GM19328 (cell line): ENCODE measurements at regions not wholly inside any gene's neighbourhood (a gene's known extent, or its start where the extent isn't known, plus 50 kb on each side); places are given as distances from the start of the nearest gene placed in this dataset.

Source experiments
- ATAC-seq: cut with Tn5 transposase; IDR thresholded peaks from one replicate; pipeline ENCODE4 v1.9.1; 2021; ENCODE audit warnings: mild to moderate bottlenecking, moderate library complexity; ENCODE audit not compliant: unreplicated experiment

DNA sequence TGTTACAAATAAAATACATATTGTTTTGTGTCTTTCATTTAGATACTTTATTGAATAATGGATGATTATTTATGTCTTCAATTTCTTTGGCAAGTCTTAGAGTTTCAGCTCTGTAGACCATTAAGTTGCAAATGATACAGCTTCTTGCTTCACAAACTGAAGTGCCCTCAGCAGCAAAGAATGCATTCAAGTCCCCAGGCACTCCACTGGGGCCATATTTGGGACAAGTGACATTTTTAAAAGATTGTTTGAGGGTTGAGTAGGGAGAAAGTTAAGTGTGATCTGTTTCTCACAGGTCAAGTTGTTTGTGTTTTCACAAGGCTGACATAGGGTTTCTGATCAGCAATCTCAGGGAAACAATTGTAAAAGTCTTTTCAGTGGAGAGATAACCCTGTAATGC lies 400.7 kb downstream of the PLA2G4A start:
- ATAC-seq, result no peak

DNA sequence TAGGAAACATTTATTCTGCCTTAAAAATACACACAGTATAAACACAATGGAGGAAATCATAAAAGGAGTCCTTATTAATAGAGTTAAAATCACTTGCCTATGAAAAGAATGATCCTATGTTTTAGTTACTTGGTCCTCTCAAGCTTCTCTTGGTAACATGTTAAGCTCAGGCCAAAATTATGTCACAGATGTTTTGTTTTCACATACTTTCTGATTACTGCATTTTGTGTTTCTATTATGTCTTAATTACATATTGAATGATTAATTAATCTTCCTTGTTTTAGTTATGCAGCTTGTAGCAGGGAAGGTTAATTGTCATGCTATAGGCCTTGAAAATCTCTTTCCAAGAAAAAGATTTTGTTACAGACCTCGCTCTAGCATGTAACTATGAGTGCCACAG lies 406.0 kb downstream of the PLA2G4A start:
- ATAC-seq, result no peak

DNA sequence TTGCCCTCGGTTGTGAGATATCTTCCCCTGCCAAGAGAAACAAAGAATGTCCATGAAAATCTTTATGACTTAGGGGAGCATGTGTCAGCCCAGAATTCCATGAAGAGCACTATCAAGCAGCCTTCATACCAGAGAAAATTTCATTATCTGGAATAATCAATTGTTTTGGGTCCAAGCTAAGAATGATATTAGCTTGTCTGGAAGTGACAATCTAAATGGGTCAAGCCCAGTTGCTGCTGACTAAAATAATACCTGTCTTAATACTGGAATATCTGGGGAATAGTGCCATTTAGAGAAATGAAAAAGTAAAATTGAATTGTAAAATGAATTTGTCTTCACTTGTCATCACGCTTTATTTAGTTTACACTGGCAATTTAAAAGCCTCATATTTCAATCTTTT lies 407.4 kb downstream of the PLA2G4A start:
- no peak for ATAC-seq

DNA sequence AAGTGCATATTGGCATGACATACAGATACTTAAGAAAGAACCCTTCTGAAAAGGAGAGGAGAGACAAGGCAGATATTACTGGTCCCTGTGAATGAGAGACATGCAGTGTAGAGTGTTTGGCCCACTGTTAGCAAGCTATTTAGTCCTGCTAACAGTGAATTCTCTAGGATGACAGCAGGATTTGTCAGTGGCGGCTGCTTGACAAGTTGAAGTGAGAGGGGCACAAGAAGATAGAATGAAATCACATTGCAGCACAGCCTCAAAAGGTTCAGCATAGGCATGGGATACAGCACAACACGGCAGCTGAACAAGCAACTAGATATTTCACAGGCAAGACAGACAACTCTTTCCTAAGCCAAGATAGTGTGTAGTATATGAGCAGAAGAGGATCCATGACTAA lies 407.9 kb downstream of the PLA2G4A start:
- no peak for ATAC-seq

DNA sequence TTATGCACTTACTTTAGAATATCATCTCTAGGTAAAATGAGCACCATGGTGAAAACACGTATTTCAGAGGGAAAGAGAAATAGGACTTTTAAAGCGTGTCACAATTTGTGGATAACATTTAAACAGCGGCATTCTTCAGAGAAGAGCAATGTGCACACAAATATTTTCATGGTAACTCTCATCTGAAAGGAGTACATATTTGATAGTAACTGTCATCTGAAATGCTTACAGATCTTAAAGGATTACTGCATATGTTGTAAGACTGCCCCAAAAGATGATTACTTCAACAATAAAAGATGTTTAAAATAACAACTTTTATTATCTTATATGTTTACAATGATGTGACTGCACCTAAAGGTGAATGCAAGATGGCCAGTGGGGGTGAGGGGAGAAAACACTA lies 408.8 kb downstream of the PLA2G4A start:
- no peak for ATAC-seq

DNA sequence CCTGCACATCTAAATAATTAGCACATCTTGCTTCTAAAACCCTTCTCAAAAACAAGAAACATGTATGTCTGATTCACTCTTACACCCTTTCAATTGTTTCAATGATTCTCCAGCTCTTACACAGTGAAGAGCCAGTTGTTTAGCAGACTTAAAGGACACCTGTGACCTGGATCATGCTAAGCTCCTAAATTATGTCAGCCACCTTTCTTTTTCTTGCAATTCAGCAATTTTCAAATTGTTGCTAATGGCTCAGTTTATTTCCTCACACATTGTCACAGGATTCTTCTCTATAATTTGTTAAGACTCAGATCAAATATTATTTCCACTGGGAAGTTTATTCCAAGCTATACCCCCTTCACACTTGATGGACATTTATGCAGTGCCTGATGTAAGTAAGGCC lies 413.2 kb downstream of the PLA2G4A start:
- no peak for ATAC-seq

DNA sequence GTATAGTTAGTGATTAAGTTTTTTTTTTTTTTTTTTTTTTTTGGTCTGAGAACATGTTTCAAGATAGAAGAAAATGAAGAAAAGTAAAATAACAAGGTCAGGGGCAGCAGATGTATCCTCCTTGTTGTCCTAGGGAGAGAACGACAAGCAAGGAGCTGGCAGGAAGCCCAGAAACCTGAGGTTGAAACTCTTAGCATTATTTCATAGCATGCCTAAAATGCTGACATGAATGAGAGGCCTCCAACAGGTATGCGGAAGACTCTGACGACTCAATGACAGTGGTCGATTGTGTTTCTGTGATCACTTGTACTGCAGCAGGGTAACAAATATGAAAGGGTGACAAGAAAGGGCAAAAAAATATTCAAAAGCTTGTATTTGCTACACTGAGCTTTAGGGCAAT lies 415.9 kb downstream of the PLA2G4A start:
- ATAC-seq, result no peak

DNA sequence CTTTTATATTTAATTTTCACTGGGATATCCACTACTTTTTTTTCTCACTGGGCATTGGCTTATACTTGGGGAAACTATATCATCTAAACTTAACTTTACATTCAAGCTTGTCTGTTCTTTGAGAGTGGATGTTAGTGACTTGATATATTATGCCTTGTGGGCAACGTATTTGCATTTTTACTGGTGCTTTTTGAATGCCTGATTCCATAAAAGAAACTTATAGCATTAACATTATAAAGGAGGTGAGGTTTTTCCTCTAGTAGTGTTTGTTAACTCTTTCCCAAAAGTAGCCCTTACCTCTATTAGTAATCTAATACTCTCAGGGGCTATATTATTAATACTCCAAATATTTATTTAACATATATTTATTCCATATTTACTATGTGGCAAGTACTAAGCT lies 416.5 kb downstream of the PLA2G4A start:
- ATAC-seq, result no peak

DNA sequence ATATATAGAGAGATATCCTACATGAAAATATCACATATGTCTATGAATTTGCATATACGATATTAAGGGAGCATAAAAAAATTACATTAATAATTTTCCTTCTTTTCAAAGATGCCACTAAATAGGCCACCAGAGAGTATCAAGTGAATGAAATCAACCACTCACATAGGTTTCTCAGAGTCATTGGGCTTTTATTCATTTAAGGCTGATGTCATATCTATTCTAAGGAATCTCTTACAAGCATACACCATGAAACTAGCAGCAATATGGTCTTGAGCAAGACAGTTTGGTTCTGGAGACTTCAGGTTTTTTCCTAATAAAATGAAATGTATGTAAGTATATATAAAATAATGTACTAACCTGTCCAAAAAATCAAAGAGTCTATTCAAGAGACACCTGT lies 420.4 kb downstream of the PLA2G4A start:
- no peak for ATAC-seq

DNA sequence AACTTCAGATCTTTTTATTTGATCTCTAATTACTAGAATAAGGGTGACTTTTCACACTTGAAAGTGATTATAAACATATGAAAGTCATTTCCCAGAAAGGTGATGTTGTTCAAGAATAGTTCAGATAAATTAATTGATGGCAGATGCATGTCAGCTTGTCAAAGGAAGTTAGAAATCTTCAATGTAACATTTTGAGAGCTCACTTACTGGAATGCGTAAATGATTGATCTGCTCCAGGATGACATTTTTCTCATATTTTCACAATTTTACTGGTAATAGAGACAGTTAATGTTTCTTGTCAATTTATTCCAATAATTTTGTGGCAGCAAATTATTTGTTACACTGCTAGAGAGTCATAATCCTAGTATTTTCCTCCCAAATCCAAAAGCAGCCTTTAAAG lies 424.2 kb downstream of the PLA2G4A start:
- no peak for ATAC-seq

DNA sequence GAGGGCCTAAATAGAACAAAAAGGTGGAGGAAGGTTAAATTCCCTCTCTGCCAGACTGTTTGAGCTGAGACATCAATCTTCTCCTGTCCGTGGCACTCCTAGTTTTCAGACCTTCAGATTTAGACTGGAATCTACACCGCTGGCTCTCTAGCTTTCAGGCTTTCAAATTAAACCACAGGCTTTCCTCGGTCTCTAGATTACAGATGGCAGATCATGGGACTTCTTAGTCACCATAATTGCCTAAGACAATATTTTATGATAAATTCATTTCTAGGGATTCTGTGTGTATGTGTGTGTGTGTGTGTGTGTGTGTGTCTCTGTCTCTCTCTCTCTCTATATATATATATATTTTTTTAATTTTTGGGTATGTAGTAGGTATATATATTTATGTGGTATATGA lies 428.7 kb downstream of the PLA2G4A start:
- ATAC-seq, result no peak

DNA sequence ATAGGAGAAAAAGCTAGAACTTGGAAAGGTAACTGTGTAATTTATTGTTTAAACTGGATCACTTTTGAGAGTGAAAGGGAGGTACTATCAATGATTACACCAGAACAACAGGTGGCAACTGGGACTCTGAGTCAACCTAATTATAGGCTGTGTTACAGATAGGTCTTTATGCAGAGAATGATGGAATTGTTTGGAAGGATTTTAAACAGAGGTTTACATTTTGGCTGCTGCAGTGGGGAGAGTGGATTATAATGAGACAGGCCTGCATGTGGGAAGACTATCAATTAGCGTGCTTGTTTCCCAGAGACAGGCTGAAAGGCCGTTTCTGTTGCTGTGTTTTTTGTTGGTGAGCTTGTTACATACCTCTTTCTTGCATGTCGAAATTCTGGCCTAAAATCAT lies 432.9 kb downstream of the PLA2G4A start:
- no peak for ATAC-seq

DNA sequence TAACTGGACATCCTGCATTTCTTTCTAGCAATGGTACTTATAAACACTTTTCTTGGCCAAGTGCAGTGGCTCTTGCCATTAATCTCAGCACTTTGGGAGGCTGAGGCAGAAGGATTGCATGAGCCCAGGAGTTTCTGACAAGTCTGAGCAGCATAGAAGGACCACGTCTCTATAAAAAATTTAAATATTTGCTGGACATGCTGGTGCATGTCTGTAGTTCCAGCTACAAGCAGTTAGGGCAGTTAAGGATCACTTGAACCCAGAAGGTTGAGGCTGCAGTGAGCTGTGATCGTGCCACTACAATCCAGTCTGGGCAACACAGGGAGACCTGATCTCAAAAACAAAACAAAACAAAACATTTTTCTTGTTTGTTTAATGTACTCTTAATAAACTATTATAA lies 434.0 kb downstream of the PLA2G4A start:
- ATAC-seq, result no peak

DNA sequence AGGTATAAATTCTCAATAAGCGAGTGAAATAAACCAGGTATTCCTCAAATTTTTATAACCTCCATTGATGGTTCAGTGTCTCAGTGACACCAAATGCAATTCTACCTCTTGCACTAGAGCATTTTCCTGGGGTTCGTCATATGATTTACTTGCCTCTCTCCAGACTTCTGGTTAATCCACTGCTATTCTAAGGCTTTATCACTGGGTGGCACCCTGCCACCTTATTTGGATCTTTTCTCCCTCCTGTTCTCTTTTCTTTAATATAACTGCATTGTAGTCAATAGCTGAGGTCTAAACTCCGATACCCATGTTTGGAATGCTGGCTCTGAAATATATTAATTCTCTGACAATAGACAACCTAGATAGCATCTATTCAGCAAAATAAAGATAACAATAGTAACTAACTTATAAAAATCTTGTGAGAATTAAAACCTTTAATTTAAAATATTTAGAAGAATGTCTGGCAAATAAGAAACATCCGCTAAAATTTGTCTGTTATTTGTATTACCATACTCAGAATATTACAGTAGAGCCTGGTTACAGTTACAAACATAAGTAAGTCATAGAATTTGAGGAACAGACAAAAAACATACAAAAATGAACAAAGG lies 436.4 kb downstream of the PLA2G4A start:
- ATAC-seq, result no peak

DNA sequence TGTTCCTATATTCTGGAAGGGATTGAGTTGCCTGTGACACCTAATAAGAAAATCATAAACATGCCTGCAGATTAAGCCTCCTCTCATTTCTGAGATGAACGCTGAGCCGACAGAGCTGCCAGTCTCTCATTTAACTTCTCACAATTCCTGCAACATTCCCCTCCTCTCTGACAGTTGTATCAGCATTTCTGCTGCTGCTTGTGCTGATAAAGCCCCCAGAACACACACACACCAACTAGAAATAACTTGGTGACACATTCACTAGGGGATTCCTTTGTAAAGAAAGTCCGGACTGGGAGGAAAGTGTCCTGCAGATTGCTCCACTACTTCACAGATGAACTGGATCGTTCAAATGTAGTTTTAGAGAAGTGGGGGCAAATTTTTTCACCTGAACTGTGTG lies 437.3 kb downstream of the PLA2G4A start:
- no peak for ATAC-seq

DNA sequence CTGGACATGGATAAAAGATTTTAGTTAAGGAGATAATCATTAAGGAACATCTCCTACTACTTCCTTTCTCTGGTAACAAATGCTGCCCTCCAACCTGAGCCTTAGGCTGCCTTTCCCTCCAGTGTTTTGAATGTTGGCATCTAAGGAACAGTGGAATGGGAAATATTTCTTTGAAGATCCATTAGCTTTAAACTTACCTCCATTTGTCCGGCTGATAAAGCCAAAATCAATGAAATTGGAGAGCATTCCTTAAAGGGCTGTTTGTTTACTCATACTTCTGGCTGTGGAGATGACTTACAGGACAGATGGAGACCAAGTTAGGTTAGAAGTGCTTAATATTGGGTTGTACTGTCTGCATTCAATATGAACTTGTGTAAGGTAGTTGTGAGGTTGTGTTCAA lies 439.1 kb downstream of the PLA2G4A start:
- no peak for ATAC-seq

DNA sequence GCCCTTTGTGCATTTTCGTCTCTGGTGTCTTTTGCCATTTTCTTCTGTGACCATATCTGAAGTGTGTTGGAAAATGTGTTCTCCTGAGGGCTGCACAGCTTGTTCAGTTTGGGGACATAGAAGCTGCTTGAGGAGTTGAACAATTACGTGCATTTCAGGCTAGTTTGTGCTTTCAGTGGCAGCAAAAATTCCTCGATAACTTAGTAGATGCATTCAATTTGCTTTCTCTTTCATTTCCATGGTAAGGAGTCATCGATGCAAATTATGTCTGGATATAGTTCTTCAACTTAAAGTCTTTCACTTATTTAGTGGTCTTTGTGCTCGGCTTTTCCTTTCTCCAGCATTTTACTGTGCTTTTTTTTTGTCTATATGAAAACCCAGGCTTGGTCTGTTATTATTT lies 441.5 kb downstream of the PLA2G4A start:
- no peak for ATAC-seq

DNA sequence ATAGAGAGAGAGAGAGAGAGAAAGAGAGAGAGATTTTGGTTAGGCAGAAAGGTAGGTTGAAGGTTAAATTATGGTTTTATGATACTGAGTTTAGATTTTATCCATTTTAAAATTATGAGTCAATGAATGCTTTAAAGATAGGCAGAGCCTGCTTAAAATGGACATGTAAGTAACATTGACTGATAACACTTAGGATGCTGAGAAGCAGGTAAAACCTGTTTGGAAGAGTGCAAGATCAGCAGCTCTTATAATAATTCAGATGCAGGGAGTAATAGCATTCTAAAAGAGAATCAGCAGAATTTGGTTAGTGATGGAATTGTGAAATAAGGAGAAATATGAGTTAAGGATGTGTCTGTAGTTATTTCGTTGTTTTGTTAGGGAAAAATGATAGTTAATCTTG lies 446.6 kb downstream of the PLA2G4A start:
- no peak for ATAC-seq

DNA sequence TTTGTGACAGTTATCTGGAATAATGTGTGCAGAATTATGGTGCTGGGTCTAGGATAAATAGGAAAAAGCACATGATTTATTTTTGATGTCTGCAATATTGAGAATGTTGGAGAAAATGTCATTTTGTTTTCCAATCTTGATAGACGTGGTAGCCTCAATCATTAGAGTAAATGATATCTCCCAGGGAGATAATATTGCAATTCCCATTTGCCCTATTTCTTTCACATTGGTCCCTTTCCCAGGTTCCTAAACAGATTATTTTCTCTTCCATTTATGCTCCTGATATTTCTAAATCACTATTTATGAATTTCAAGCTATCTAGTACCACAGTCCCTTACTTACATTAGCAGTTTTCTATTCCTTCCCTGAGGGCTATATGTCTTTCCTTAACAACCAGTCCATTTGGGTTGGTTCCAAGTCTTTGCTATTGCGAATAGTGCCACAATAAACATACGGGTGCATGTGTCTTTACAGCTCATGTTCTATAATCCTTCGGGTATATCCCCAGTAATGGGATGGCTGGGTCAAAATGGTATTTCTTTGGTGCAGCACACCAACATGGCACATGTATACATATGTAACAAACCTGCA lies 447.3 kb downstream of the PLA2G4A start:
- ATAC-seq, result no peak

DNA sequence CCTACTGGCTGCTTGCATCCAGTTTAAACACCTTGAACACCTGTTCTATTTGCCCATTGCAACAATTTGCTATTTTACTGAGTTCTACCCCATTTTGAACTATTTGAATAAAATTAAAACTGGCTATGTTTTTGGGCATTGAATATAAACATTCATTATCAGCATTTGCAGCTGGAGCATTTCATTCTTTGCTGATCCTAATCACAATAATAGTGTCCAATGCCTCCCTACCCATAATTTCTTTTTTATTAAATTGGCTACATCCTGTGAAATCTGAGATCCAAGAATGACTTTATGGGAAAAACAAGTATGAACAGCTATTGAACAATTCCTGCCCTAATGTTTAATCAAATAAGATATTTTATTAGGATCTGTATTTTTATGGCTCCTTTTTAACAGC lies 447.9 kb downstream of the PLA2G4A start:
- ATAC-seq, result no peak

DNA sequence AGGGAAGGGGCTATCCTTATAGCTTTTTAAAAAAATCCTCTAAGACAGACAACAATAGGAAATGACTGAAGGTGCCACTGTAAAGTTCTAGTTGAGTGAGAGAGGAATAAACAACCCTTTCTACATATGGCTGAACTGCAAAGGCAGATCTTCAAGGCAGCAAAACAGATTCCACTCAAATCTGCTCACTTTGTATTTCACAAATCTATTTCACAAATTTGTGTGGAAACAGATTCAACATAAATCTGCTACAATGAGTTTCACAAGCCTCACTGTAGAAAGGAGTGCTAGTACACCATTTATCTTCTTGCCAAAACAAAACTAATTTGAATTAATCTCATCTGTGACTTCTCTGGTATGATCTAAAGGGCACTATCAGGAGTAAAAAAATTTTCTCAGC lies 451.3 kb downstream of the PLA2G4A start:
- no peak for ATAC-seq

DNA sequence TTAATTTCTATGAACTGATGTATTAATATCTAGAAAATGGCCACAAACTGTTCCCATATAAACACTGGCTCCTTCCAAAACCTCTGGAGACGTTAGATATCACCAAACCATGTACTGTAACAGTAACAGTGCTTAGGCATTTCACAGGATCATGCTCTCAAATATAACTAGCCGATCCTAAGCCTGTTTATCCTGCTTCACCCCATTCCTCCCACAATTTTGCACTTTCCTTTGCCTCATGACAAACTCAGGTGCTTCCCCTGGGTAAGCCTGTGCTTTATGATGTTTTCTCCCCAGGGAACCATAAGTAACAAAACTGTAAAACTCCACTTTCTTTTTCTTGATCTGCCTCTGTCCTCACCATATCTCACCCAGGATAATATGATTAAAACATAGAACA lies 452.3 kb downstream of the PLA2G4A start:
- ATAC-seq, result no peak

DNA sequence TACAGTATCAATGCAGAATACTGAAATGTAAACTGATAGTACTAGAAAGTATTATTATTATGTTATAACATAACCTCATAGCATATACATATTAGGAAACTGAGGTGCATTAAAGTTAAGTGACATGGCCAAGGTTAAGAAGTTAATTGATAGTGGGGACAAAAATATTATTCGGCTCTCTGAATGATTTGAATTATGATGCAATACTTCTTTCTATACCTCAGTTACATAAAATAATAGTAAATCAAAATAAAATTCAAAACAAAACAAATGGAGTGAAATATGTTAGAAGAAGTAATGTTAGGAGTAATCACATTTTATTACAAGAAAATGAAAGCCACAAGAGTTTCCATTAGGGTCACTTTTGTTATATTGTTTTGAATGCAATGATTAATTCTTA lies 455.2 kb downstream of the PLA2G4A start:
- ATAC-seq, result no peak
